Activated CD8-positive, alpha-beta memory T cell treated with anti-CD3 and anti-CD28 coated beads, Interleukin-2, amount 10 ng/mL, durations not matched to agents 7 days and 5 days (primary cell): ENCODE measurements at regions not wholly inside any gene's neighbourhood (a gene's known extent, or its start where the extent isn't known, plus 50 kb on each side); places are given as distances from the start of the nearest gene placed in this dataset.

Source experiments
- ATAC-seq: fragments of 150-1000 bp; cut with Tn5 transposase; one replicate; pipeline ENCODE4 v1.10.0; 2021; ENCODE audit warnings: moderate library complexity
- CTCF ChIA-PET: fragments of 350-600 bp; sonication (Branson Sonifier 250); formaldehyde crosslinking; loops from one replicate; lab custom pipeline; 2021; ENCODE audit warnings: antibody characterized with exemption; lab: Charles Lee
- DNase-seq: peaks from one replicate; pipeline ENCODE4 v3.0.0-alpha.2; 2020
- H3K27ac Mint-ChIP-seq: one replicate; pipeline ENCODE4 v1.8.0; 2021; ENCODE audit warnings: mild to moderate bottlenecking, mixed read lengths
- H3K27me3 Mint-ChIP-seq: one replicate; pipeline ENCODE4 v1.8.0; 2021; ENCODE audit warnings: mixed read lengths
- H3K36me3 Mint-ChIP-seq: one replicate; pipeline ENCODE4 v1.8.0; 2021; ENCODE audit warnings: mild to moderate bottlenecking, mixed read lengths
- H3K4me1 Mint-ChIP-seq: one replicate; pipeline ENCODE4 v1.8.0; 2021; ENCODE audit warnings: mixed read lengths
- H3K4me3 Mint-ChIP-seq: one replicate; pipeline ENCODE4 v1.8.0; 2021; ENCODE audit warnings: mild to moderate bottlenecking, moderate library complexity, mixed read lengths
- H3K9me3 Mint-ChIP-seq: one replicate; pipeline ENCODE4 v1.8.0; 2022; ENCODE audit warnings: low read depth, mixed read lengths

- DNase-seq (no peak), ATAC-seq (no peak)
- Mint-ChIP-seq H3K4me1 (no peaks in the 10 kb centered on the region), H3K36me3 (no peaks in the 10 kb centered on the region), H3K27me3 (no peaks in the 10 kb centered on the region), H3K4me3 (no peak overlapping the region), H3K9me3 (peaks cover 2% of the 10 kb centered on the region), H3K27ac (no peak overlapping the region)
- CTCF ChIA-PET, result no interaction called here
Observed at GRCh38 chr2:14342313-14342712, 290.2 kb upstream of the LRATD1 start.

GRCh38 chr2:14344355-14344754, 288.2 kb upstream of the LRATD1 start:
- Mint-ChIP-seq H3K9me3 (peaks cover 4% of the 10 kb centered on the region), H3K27me3 (no peaks in the 10 kb centered on the region), H3K4me3 (no peak overlapping the region), H3K4me1 (no peaks in the 10 kb centered on the region), H3K36me3 (no peaks in the 10 kb centered on the region), H3K27ac (no peak overlapping the region)
- CTCF ChIA-PET, result no interaction called here
- no peak for DNase-seq
- no peak for ATAC-seq

GRCh38 chr2:14348247-14348646, 284.3 kb upstream of the LRATD1 start:
- Mint-ChIP-seq H3K4me1 (no peaks in the 10 kb centered on the region), H3K27me3 (no peaks in the 10 kb centered on the region), H3K36me3 (no peaks in the 10 kb centered on the region), H3K4me3 (no peak overlapping the region), H3K9me3 (peaks cover 9% of the 10 kb centered on the region), H3K27ac (no peak overlapping the region)
- no peak for ATAC-seq
- no peak for DNase-seq
- CTCF ChIA-PET, result no interaction called here

- no peak overlapping the region for H3K27ac Mint-ChIP-seq
- no peaks in the 10 kb centered on the region for H3K27me3 Mint-ChIP-seq
- no peak for ATAC-seq
- no peak for DNase-seq
- no peaks in the 10 kb centered on the region for H3K4me1 Mint-ChIP-seq
- peaks cover 9% of the 10 kb centered on the region for H3K9me3 Mint-ChIP-seq
- H3K36me3 Mint-ChIP-seq, result no peaks in the 10 kb centered on the region
- CTCF ChIA-PET, result no interaction called here
- H3K4me3 Mint-ChIP-seq, result no peak overlapping the region
Observed at GRCh38 chr2:14350856-14351255, 281.7 kb upstream of the LRATD1 start.

GRCh38 chr2:14352067-14352466, 280.4 kb upstream of the LRATD1 start:
- Mint-ChIP-seq H3K4me1 (no peaks in the 10 kb centered on the region), H3K27me3 (no peaks in the 10 kb centered on the region), H3K27ac (no peak overlapping the region), H3K4me3 (no peak overlapping the region), H3K9me3 (peaks cover 8% of the 10 kb centered on the region), H3K36me3 (no peaks in the 10 kb centered on the region)
- DNase-seq, result no peak
- CTCF ChIA-PET, result no interaction called here
- no peak for ATAC-seq

GRCh38 chr2:14354231-14354630, 278.3 kb upstream of the LRATD1 start:
- no peak overlapping the region for H3K27ac Mint-ChIP-seq

GRCh38 chr2:14355102-14355501, 277.4 kb upstream of the LRATD1 start:
- no peaks in the 10 kb centered on the region for H3K27me3 Mint-ChIP-seq
- H3K4me1 Mint-ChIP-seq, result no peaks in the 10 kb centered on the region
- DNase-seq (no peak), ATAC-seq (no peak)
- H3K36me3 Mint-ChIP-seq, result no peaks in the 10 kb centered on the region
- H3K27ac Mint-ChIP-seq, result no peak overlapping the region
- H3K9me3 Mint-ChIP-seq, result peaks cover 3% of the 10 kb centered on the region
- H3K4me3 Mint-ChIP-seq, result no peak overlapping the region
- CTCF ChIA-PET, result no interaction called here

More at GRCh38 chr2:14354231-14354630, 278.3 kb upstream of the LRATD1 start:
- Mint-ChIP-seq H3K36me3 (no peaks in the 10 kb centered on the region), H3K27me3 (no peaks in the 10 kb centered on the region), H3K4me1 (no peaks in the 10 kb centered on the region), H3K9me3 (peaks cover 6% of the 10 kb centered on the region), H3K4me3 (no peak overlapping the region)
- DNase-seq (no peak), ATAC-seq (no peak)
- CTCF ChIA-PET, result no interaction called here

GRCh38 chr2:14358339-14358738, 274.2 kb upstream of the LRATD1 start:
- Mint-ChIP-seq H3K27ac (no peak overlapping the region), H3K9me3 (peaks cover 3% of the 10 kb centered on the region), H3K27me3 (no peaks in the 10 kb centered on the region), H3K4me1 (no peaks in the 10 kb centered on the region), H3K4me3 (no peak overlapping the region), H3K36me3 (no peaks in the 10 kb centered on the region)
- no peak for DNase-seq
- CTCF ChIA-PET, result no interaction called here
- no peak for ATAC-seq

GRCh38 chr2:14358774-14359173, 273.7 kb upstream of the LRATD1 start:
- ATAC-seq, result no peak
- Mint-ChIP-seq H3K4me1 (no peaks in the 10 kb centered on the region), H3K9me3 (peaks cover 3% of the 10 kb centered on the region), H3K27me3 (no peaks in the 10 kb centered on the region), H3K36me3 (no peaks in the 10 kb centered on the region), H3K27ac (no peak overlapping the region), H3K4me3 (no peak overlapping the region)
- CTCF ChIA-PET, result no interaction called here
- no peak for DNase-seq

- Mint-ChIP-seq H3K36me3 (no peaks in the 10 kb centered on the region), H3K4me1 (no peaks in the 10 kb centered on the region), H3K27ac (no peak overlapping the region), H3K27me3 (no peaks in the 10 kb centered on the region), H3K4me3 (no peak overlapping the region), H3K9me3 (peaks cover 5% of the 10 kb centered on the region)
- ATAC-seq (no peak), DNase-seq (no peak)
- CTCF ChIA-PET, result no interaction called here
Observed at GRCh38 chr2:14363137-14363536, 269.4 kb upstream of the LRATD1 start.

GRCh38 chr2:14363976-14364375, 268.5 kb upstream of the LRATD1 start:
- CTCF ChIA-PET, result no interaction called here
- ATAC-seq (no peak), DNase-seq (no peak)
- Mint-ChIP-seq H3K27ac (no peak overlapping the region), H3K9me3 (peaks cover 5% of the 10 kb centered on the region), H3K4me1 (no peaks in the 10 kb centered on the region), H3K36me3 (no peaks in the 10 kb centered on the region), H3K4me3 (no peak overlapping the region), H3K27me3 (no peaks in the 10 kb centered on the region)

GRCh38 chr2:14364471-14364870, 268.0 kb upstream of the LRATD1 start:
- DNase-seq (no peak), ATAC-seq (no peak)
- Mint-ChIP-seq H3K4me3 (no peak overlapping the region), H3K36me3 (no peaks in the 10 kb centered on the region), H3K27me3 (no peaks in the 10 kb centered on the region), H3K27ac (no peak overlapping the region), H3K4me1 (no peaks in the 10 kb centered on the region), H3K9me3 (peaks cover 5% of the 10 kb centered on the region)
- CTCF ChIA-PET, result no interaction called here

GRCh38 chr2:14385043-14385442, 247.5 kb upstream of the LRATD1 start:
- CTCF ChIA-PET, result no interaction called here
- Mint-ChIP-seq H3K4me3 (no peak overlapping the region), H3K9me3 (no peaks in the 10 kb centered on the region), H3K4me1 (no peaks in the 10 kb centered on the region), H3K27ac (no peak overlapping the region), H3K27me3 (no peaks in the 10 kb centered on the region), H3K36me3 (no peaks in the 10 kb centered on the region)
- no peak for ATAC-seq
- no peak for DNase-seq

GRCh38 chr2:14387332-14387731, 245.2 kb upstream of the LRATD1 start:
- ATAC-seq (no peak), DNase-seq (no peak)
- peaks cover 4% of the 10 kb centered on the region for H3K9me3 Mint-ChIP-seq
- H3K4me3 Mint-ChIP-seq, result no peak overlapping the region
- H3K4me1 Mint-ChIP-seq, result no peaks in the 10 kb centered on the region
- H3K27me3 Mint-ChIP-seq, result no peaks in the 10 kb centered on the region
- CTCF ChIA-PET, result no interaction called here
- no peaks in the 10 kb centered on the region for H3K36me3 Mint-ChIP-seq
- H3K27ac Mint-ChIP-seq, result no peak overlapping the region

GRCh38 chr2:14388724-14389123, 243.8 kb upstream of the LRATD1 start:
- Mint-ChIP-seq H3K4me1 (no peaks in the 10 kb centered on the region), H3K4me3 (no peak overlapping the region)

More at GRCh38 chr2:14388724-14389123, 243.8 kb upstream of the LRATD1 start:
- DNase-seq (no peak), ATAC-seq (no peak)
- H3K36me3 Mint-ChIP-seq, result no peaks in the 10 kb centered on the region
- CTCF ChIA-PET, result no interaction called here
- H3K27me3 Mint-ChIP-seq, result no peaks in the 10 kb centered on the region
- H3K27ac Mint-ChIP-seq, result no peak overlapping the region
- peaks cover 4% of the 10 kb centered on the region for H3K9me3 Mint-ChIP-seq
